ENCODE measurements at regions not wholly inside any gene's neighbourhood (a gene's known extent, or its start where the extent isn't known, plus 50 kb on each side); places are given as distances from the start of the nearest gene placed in this dataset.

DNA sequence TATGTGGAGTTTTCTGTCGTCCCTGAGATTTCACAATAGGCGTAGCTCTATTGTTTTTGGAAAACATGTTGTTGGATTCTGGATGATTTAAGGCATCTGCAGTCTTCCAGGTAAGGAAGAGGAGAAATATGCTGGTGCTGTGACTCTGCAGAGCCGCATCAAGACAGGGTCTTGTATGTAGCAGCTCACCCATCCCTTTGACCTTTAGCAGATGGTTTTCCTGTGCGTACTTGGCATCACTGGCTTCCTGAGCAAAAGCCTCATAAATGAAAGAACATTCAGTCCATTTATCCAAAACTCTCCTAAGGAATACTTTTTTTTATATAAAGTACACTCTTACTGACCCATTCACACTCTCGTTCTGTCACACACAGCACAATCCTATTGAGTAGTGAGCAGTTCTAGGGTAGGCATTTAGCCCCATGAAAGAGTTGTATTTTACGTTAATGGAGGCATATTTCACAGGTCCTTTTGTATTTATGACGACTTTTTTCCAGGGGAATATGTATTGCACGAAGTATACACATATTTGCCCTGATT is 443.9 kb downstream of the STK39 start:
- Histone ChIP-seq H3K4me3 (no peak overlapping the region), H3K9me3 (no peaks in the 10 kb centered on the region), H3K36me3 (no peaks in the 10 kb centered on the region), H3K4me1 (no peaks in the 10 kb centered on the region), H3K27me3 (no peaks in the 10 kb centered on the region), H3K27ac (no peak overlapping the region)
- intact Hi-C loops (cut with DNase I; ENCODE audit: low total_unique reads), result no loop called here
- TF ChIP-seq, protein P1, sequence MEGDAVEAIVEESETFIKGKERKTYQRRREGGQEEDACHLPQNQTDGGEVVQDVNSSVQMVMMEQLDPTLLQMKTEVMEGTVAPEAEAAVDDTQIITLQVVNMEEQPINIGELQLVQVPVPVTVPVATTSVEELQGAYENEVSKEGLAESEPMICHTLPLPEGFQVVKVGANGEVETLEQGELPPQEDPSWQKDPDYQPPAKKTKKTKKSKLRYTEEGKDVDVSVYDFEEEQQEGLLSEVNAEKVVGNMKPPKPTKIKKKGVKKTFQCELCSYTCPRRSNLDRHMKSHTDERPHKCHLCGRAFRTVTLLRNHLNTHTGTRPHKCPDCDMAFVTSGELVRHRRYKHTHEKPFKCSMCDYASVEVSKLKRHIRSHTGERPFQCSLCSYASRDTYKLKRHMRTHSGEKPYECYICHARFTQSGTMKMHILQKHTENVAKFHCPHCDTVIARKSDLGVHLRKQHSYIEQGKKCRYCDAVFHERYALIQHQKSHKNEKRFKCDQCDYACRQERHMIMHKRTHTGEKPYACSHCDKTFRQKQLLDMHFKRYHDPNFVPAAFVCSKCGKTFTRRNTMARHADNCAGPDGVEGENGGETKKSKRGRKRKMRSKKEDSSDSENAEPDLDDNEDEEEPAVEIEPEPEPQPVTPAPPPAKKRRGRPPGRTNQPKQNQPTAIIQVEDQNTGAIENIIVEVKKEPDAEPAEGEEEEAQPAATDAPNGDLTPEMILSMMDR (IDR thresholded peaks at IDR 0.05), result no peak
- no peak for TF ChIP-seq POLR2A (IDR thresholded peaks at IDR 0.05)
- no peak for DNase-seq

DNA sequence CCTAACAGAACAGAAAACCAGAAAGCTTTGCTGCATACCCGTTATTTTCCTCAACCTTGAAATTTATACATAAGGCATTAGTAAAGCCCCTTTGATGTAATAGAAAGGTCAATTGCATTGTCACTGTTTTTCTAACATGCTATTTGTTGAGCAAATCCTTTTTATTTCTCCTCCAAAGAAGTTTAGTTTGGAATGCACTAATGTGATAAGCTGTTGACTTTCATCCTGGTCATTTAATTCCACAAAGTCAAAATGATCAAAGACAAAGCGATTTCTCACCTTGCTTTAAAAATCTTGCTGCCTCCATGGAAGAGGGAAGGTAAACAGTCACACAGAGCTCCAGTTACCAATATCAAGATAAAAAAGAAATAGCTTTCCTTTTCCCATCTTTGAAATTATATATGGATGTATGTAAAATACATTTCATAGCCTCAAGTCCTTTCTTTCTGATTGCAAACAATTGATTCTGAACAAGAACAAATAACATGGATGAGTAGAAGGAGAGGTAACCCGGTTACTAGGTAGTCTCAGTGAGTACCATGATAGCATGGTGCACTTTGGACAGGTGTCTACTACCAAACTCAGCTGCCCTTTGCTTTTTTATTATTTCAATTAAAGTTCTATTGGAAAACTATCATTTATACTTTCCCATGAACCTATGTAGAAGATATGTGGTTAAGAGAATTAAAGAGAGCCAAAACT is 452.7 kb downstream of the STK39 start:
- intact Hi-C loops (cut with DNase I; ENCODE audit: low total_unique reads), result no loop called here
- TF ChIP-seq, protein P1 (IDR thresholded peaks at IDR 0.05), result no peak
- TF ChIP-seq POLR2A (IDR thresholded peaks at IDR 0.05), result no peak
- Histone ChIP-seq H3K36me3 (no peaks in the 10 kb centered on the region), H3K27ac (no peak overlapping the region), H3K4me3 (no peak overlapping the region), H3K4me1 (no peaks in the 10 kb centered on the region), H3K27me3 (no peaks in the 10 kb centered on the region), H3K9me3 (no peaks in the 10 kb centered on the region)
- no peak for DNase-seq

DNA sequence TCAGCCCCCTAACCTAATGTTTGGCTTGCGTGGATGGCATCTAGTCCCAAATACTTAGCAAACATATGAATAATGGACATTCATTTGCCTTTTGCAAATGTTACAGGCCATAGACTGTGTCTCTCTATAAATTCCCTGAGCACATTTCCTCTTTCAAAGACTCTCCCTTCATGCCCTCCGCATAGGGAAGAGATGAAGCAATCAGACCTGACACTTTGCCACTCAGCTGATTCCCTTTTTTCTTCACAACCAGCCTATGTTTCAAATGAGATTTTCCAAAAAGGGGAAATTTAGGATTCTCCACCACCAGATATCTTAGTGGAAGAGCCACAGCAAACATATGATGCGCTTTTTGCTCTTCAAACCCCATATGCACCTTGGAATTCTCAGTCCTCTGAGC is 453.7 kb downstream of the STK39 start:
- Histone ChIP-seq H3K4me3 (no peak overlapping the region), H3K27ac (no peak overlapping the region), H3K36me3 (no peaks in the 10 kb centered on the region), H3K9me3 (no peaks in the 10 kb centered on the region), H3K27me3 (no peaks in the 10 kb centered on the region), H3K4me1 (no peaks in the 10 kb centered on the region)
- no peak for TF ChIP-seq POLR2A (IDR thresholded peaks at IDR 0.05)
- TF ChIP-seq, protein P1 (IDR thresholded peaks at IDR 0.05), result no peak
- intact Hi-C loops (cut with DNase I; ENCODE audit: low total_unique reads), result no loop called here
- no peak for DNase-seq

DNA sequence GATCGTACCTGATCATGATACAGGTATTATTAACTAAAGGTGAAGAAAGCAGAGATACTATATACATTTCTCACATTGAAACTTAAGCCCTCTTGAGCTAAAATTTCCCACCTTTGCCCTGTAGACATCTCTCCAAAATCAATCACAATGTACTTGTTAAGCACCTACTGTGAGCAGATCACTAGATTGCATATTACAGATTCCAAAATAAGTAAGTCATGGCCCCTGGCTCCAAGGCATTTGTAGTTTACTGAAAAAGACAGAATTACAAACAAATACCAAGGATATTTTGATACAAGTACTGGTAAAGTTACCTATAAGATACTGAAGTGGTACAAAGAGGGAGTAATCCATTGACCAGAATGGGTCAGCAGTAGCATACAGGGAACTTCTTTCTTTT is 455.3 kb downstream of the STK39 start:
- no peak for DNase-seq
- TF ChIP-seq, protein P1 (IDR thresholded peaks at IDR 0.05), result no peak
- no peak for TF ChIP-seq POLR2A (IDR thresholded peaks at IDR 0.05)
- H3K4me1 ChIP-seq, result no peaks in the 10 kb centered on the region
- H3K4me3 ChIP-seq, result no peak overlapping the region
- H3K36me3 ChIP-seq, result no peaks in the 10 kb centered on the region
- H3K9me3 ChIP-seq, result no peaks in the 10 kb centered on the region
- H3K27me3 ChIP-seq, result no peaks in the 10 kb centered on the region
- H3K27ac ChIP-seq, result no peak overlapping the region
- intact Hi-C loops (cut with DNase I; ENCODE audit: low total_unique reads), result no loop called here

DNA sequence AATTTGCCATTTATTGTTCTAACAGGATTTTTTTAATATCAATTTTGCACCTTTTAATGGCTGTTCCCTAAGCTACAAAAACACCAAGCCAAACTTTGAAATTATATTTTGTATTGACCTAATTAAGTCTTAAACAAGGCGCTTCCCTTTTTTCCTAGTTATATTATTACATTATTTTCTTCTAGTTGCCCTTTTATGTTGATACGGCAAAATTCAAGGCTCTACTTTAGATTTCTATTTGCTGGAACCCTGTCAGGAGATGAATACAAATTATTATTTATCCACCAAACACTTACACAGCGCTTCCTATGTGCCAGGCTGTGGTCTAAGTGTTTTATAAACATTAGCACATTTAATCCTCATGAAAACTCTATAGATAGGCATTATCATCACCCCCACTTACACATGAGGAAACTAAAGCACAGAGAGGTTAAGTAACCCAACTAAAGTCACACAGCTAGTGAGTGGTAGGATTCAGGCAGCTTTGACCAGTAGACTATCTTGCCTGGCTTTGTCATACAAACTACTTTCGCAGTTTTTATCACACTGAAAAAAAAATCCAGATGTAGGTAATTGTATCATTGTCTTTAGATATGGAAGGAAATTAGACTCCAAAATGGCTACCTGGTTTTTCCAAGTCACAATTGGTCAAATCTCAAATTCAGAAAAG is 456.5 kb downstream of the STK39 start:
- H3K36me3 ChIP-seq, result no peaks in the 10 kb centered on the region
- H3K27ac ChIP-seq, result no peak overlapping the region
- TF ChIP-seq POLR2A (IDR thresholded peaks at IDR 0.05), result no peak
- TF ChIP-seq, protein P1 (IDR thresholded peaks at IDR 0.05), result no peak
- no peak overlapping the region for H3K4me3 ChIP-seq
- no peak for DNase-seq
- intact Hi-C loops (cut with DNase I; ENCODE audit: low total_unique reads), result no loop called here
- no peaks in the 10 kb centered on the region for H3K4me1 ChIP-seq
- no peaks in the 10 kb centered on the region for H3K27me3 ChIP-seq
- H3K9me3 ChIP-seq, result no peaks in the 10 kb centered on the region
